ENCODE measurements at regions not wholly inside any gene's neighbourhood (a gene's known extent, or its start where the extent isn't known, plus 50 kb on each side); places are given as distances from the start of the nearest gene placed in this dataset.

- no peak for TF ChIP-seq CTCF (IDR thresholded peaks at IDR 0.05)
- H3K4me3 Mint-ChIP-seq = no peak overlapping the region
- peaks cover 3% of the 10 kb centered on the region for H3K27me3 Mint-ChIP-seq (ENCODE audit: low read depth, poor library complexity)
Observed at GRCh38 chr11:116439361-116439677, 333.5 kb downstream of the BUD13 start.

DNA sequence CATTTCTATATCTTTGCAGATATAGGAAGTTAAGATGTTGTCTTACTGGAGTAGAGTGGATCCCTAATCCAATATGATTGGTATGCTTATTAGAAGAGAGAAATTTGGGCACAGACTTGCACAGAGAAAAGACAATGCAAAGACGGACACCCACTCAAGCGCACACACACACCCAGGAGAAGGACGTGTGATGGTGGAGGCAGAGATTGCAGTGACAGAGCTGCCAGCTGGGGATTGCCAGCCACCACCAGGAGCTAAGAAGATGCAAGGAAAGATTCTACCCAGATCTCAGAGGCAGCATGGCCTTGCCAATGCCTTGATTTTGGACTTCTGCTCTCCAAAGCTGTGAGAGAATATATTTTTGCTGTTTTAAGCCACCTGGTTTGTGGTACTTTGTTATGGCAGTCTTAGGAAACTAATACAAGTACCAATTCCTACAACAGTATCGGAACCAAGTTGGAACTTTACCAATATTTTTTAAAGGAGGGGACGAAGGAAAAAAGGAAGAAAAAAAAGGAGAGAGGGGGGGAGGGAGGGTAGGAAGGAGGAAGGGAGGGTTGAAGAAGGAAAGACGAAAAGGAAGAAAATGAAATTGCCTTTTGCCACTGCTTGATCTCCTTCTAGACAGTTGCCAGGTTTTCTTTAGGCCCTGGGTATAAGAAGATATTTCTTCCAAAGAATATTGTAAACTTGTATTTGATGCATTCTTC is 334.0 kb downstream of the BUD13 start:
- TF ChIP-seq CTCF (IDR thresholded peaks at IDR 0.05) = no peak
- H3K9me3 Mint-ChIP-seq = peaks cover 40% of the 10 kb centered on the region
- H3K27me3 Mint-ChIP-seq (ENCODE audit: low read depth, poor library complexity) = peaks cover 3% of the 10 kb centered on the region

More at GRCh38 chr11:116439361-116439677, 333.5 kb downstream of the BUD13 start:
- H3K9me3 Mint-ChIP-seq = peaks cover 42% of the 10 kb centered on the region
- no peaks in the 10 kb centered on the region for H3K36me3 Mint-ChIP-seq (ENCODE audit: low read depth)
- no peak overlapping the region for H3K27ac Mint-ChIP-seq
- no peak for DNase-seq
- peaks cover 18% of the 10 kb centered on the region for H3K4me1 Mint-ChIP-seq

DNA sequence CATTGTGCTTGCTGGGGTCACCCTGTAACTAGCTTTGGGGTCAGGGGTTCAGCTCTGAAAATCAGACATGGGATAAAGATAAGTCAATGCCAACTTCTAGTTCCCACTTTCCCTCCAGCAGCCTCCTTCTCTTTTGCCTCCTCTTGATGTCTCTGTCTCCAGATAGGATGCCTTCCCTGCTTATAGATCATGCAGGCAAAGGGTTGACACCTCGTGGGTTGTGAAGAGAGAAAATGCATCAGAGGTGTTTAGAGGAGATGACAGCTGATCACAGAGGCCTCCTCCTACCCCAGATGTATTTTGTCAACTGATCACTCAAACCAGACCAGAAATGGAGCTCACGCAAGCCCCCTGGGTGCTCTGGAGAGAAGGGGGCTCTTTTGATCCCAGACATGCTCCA is 337.8 kb downstream of the BUD13 start:
- TF ChIP-seq CTCF (IDR thresholded peaks at IDR 0.05) = no peak
- no peak for DNase-seq
- Mint-ChIP-seq H3K27ac (no peak overlapping the region), H3K27me3 (ENCODE audit: low read depth, poor library complexity) (no peaks in the 10 kb centered on the region), H3K9me3 (peaks cover 9% of the 10 kb centered on the region), H3K36me3 (ENCODE audit: low read depth) (no peaks in the 10 kb centered on the region), H3K4me1 (peaks cover 18% of the 10 kb centered on the region), H3K4me3 (no peak overlapping the region)

More for the DNA sequence above, 334.0 kb downstream of the BUD13 start:
- no peak overlapping the region for H3K4me3 Mint-ChIP-seq
- H3K27ac Mint-ChIP-seq = no peak overlapping the region
- no peaks in the 10 kb centered on the region for H3K36me3 Mint-ChIP-seq (ENCODE audit: low read depth)
- DNase-seq = no peak
- peaks cover 18% of the 10 kb centered on the region for H3K4me1 Mint-ChIP-seq

DNA sequence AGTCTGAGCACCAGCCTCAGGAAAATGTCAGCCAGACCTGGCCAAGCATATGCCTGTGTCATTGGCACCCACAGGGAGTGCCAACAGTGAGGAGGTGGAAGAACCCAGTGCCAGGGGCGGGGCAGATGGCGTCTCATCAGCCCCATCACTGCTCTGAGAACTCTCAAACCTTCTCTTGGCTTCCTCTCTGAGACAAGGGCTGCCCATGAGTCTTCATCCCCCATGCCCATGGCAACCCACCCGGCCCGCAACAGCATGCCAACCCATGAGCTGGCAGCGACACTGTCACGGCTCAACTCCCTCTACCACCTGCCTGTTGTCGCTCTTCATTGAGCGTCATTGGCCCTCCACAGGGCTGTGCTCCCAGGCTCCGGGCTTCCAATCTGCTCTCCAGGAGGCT is 340.5 kb downstream of the BUD13 start:
- Mint-ChIP-seq H3K36me3 (ENCODE audit: low read depth) (no peaks in the 10 kb centered on the region), H3K9me3 (no peaks in the 10 kb centered on the region), H3K27ac (no peak overlapping the region), H3K4me1 (peaks cover 37% of the 10 kb centered on the region), H3K4me3 (no peak overlapping the region), H3K27me3 (ENCODE audit: low read depth, poor library complexity) (no peaks in the 10 kb centered on the region)
- no peak for TF ChIP-seq CTCF (IDR thresholded peaks at IDR 0.05)
- DNase-seq = no peak

DNA sequence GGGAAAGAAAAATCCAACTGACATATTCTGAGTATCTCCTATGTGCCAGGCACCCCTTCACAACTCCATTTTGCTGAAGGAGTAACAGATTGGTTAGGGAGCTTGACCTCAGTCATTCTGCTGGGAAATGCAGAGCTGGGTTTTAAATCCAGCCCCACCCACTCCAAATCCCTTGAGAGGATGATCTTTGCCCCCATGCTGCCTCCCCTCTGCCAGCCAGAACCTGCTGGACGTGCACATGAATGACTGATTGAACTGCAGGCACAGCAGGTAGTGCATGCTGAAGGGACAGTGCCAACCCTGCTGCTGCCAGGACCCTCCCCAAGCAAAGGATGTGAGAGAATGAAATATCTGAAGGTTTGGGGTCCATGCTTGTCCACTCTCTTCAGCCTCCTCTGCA is 340.9 kb downstream of the BUD13 start:
- no peak for TF ChIP-seq CTCF (IDR thresholded peaks at IDR 0.05)
- Mint-ChIP-seq H3K27ac (no peak overlapping the region), H3K4me1 (peaks cover 36% of the 10 kb centered on the region)

GRCh38 chr11:116428638-116428975 is 344.2 kb downstream of the BUD13 start:
- DNase-seq = no peak
- H3K36me3 Mint-ChIP-seq (ENCODE audit: low read depth) = no peaks in the 10 kb centered on the region
- H3K4me3 Mint-ChIP-seq = no peak overlapping the region
- H3K4me1 Mint-ChIP-seq = peaks cover 19% of the 10 kb centered on the region
- no peaks in the 10 kb centered on the region for H3K9me3 Mint-ChIP-seq
- no peak overlapping the region for H3K27ac Mint-ChIP-seq
- TF ChIP-seq CTCF (IDR thresholded peaks at IDR 0.05) = no peak
- H3K27me3 Mint-ChIP-seq (ENCODE audit: low read depth, poor library complexity) = peaks cover 6% of the 10 kb centered on the region

More for the DNA sequence above, 340.9 kb downstream of the BUD13 start:
- no peak for DNase-seq
- Mint-ChIP-seq H3K36me3 (ENCODE audit: low read depth) (no peaks in the 10 kb centered on the region), H3K9me3 (no peaks in the 10 kb centered on the region), H3K27me3 (ENCODE audit: low read depth, poor library complexity) (no peaks in the 10 kb centered on the region), H3K4me3 (no peak overlapping the region)

Measured in nephron progenitor cell (in vitro differentiated cells).